Left lung (tissue), 4 donors: ENCODE measurements at regions not wholly inside any gene's neighbourhood (a gene's known extent, or its start where the extent isn't known, plus 50 kb on each side); places are given as distances from the start of the nearest gene placed in this dataset.

Experiments
- ATAC-seq: fragments of 200-7000 bp; cut with Tn5 transposase; one replicate; pipeline ENCODE4 v1.9.1; 2020; ENCODE audit warnings: moderate library complexity
- DNase-seq, 4 donors: peaks; one replicate each; pipeline ENCODE4 v3.0.0-alpha.2; 2013 to 2020
- H3K27ac ChIP-seq, 2 donors: fragments of 200-600 bp; sonication (generic) in 1 of 2; one replicate each; pipeline versions ENCODE4 v1.5.0 to v1.8.0; 2020 to 2021
- H3K27me3 ChIP-seq, 2 donors: fragments of 200-600 bp; sonication (generic) in 1 of 2; one replicate each; pipeline versions ENCODE4 v1.5.0 to v1.8.0; 2020 to 2021
- H3K36me3 ChIP-seq, 2 donors: fragments of 200-600 bp; sonication (generic) in 1 of 2; one replicate each; pipeline versions ENCODE4 v1.5.0 to v1.8.0; 2020 to 2021
- H3K4me1 ChIP-seq, 2 donors: fragments of 200-600 bp; one replicate each; pipeline ENCODE4 v1.8.0; 2021
- H3K4me3 ChIP-seq, 2 donors: fragments of 200-600 bp; sonication (generic) in 1 of 2; one replicate each; pipeline versions ENCODE4 v1.5.0 to v1.8.0; 2020 to 2021; ENCODE audit warnings: mild to moderate bottlenecking in 1 of 2
- H3K9me3 ChIP-seq, 2 donors: fragments of 200-600 bp; sonication (generic) in 1 of 2; one replicate each; pipeline versions ENCODE4 v1.5.0 to v1.8.0; 2020 to 2021
- intact Hi-C, 2 donors: fragments of 100-400 bp; cut with DNase I; formaldehyde crosslinking; loops; one replicate each; pipeline versions ENCODE4 v1.11.2 to v1.14.2; 2022
- TF ChIP-seq, protein P1 (sequence below), 2 donors: fragments of 200-600 bp; sonication (generic) in 1 of 2; IDR thresholded peaks; one replicate each; pipeline versions ENCODE4 v1.5.0 to v1.8.0; 2021; ENCODE audit warnings: antibody characterized with exemption in 2 of 2
- donor health status: DM: no; HTN: yes; CAD: no.
- donor health status: DM: no; HTN: no; CAD: no.

DNA sequence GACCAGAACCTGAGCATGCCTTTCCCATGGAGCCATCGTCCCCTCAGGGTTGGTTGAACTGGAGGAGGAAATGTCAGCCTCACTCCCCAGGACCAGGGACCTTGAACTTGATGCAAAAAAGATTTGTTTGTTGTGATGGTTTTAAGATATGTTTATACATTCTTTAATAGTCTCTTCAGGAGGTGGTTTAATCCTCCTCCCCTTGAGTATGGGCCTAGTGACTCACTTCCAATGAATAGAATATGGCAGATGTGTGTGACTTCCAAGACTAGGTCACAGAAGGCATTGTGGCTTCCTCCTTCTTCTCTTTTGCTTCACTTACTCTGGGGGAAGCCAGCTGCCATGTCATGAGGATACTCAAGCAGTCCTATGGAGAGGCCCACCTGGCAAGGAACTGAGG, 81.7 kb upstream of the WNT4 start:
- H3K4me3 ChIP-seq: no peak overlapping the region
- H3K36me3 ChIP-seq: no peaks in the 10 kb centered on the region
- intact Hi-C loops: no loop called here
- TF ChIP-seq, protein P1, sequence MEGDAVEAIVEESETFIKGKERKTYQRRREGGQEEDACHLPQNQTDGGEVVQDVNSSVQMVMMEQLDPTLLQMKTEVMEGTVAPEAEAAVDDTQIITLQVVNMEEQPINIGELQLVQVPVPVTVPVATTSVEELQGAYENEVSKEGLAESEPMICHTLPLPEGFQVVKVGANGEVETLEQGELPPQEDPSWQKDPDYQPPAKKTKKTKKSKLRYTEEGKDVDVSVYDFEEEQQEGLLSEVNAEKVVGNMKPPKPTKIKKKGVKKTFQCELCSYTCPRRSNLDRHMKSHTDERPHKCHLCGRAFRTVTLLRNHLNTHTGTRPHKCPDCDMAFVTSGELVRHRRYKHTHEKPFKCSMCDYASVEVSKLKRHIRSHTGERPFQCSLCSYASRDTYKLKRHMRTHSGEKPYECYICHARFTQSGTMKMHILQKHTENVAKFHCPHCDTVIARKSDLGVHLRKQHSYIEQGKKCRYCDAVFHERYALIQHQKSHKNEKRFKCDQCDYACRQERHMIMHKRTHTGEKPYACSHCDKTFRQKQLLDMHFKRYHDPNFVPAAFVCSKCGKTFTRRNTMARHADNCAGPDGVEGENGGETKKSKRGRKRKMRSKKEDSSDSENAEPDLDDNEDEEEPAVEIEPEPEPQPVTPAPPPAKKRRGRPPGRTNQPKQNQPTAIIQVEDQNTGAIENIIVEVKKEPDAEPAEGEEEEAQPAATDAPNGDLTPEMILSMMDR (IDR thresholded peaks at IDR 0.05): no peak
- ATAC-seq: no peak
- no peaks in the 10 kb centered on the region for H3K4me1 ChIP-seq
- H3K9me3 ChIP-seq: no peaks in the 10 kb centered on the region
- H3K27me3 ChIP-seq: no peaks in the 10 kb centered on the region
- no peak for DNase-seq
- no peak overlapping the region for H3K27ac ChIP-seq

GRCh38 chr1:22225858-22226589, 83.1 kb upstream of the WNT4 start:
- Histone ChIP-seq H3K27ac (no peak overlapping the region), H3K36me3 (no peaks in the 10 kb centered on the region), H3K27me3 (no peaks in the 10 kb centered on the region), H3K4me1 (no peaks in the 10 kb centered on the region), H3K4me3 (no peak overlapping the region), H3K9me3 (no peaks in the 10 kb centered on the region)
- DNase-seq: no peak
- ATAC-seq: no peak
- TF ChIP-seq, protein P1 (IDR thresholded peaks at IDR 0.05): no peak
- intact Hi-C loops: no loop called here

- no peak for ATAC-seq
- H3K27ac ChIP-seq: no peak overlapping the region
These were observed 85.2 kb upstream of the WNT4 start for GRCh38 chr1:22228074-22228473.

DNA sequence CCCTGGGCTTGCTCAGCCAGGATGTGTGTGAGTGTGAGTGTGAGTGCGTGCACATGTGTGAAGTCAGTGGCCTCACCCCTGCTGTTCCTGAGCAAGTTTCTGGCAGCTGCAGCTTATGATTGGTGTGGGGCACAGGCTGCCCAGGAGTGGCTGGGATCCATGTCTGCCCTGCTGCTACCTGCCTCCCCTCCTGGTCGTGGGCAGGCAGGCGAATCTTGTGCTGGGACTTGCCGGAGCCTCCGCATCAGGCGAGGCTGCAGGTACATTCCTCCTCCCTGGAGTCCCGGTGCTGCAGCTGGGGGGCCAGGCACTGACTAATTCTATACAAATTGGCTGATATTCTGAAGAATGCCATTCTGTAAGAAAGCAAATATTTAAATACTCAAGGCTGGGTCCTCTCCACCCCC, 85.6 kb upstream of the WNT4 start:
- H3K4me1 ChIP-seq: no peaks in the 10 kb centered on the region
- intact Hi-C loops: no loop called here
- ATAC-seq (peak; percentile 77), DNase-seq (peak in 2 of 4 donors; percentile 45 to 51)
- H3K27me3 ChIP-seq: peaks cover 0 to 4% of the 10 kb centered on the region in 2 donors
- H3K27ac ChIP-seq: no peak overlapping the region
- no peak overlapping the region for H3K4me3 ChIP-seq
- TF ChIP-seq, protein P1 (IDR thresholded peaks at IDR 0.05): no peak
- H3K36me3 ChIP-seq: no peaks in the 10 kb centered on the region
- H3K9me3 ChIP-seq: no peaks in the 10 kb centered on the region

More at GRCh38 chr1:22228074-22228473, 85.2 kb upstream of the WNT4 start:
- Histone ChIP-seq H3K4me1 (no peaks in the 10 kb centered on the region), H3K27me3 (no peaks in the 10 kb centered on the region), H3K4me3 (no peak overlapping the region), H3K9me3 (no peaks in the 10 kb centered on the region), H3K36me3 (no peaks in the 10 kb centered on the region)
- TF ChIP-seq, protein P1 (IDR thresholded peaks at IDR 0.05): no peak
- no peak for DNase-seq
- intact Hi-C loops: no loop called here

GRCh38 chr1:22229379-22229778, 86.5 kb upstream of the WNT4 start:
- peak overlapping the region; percentile 33 to 39 for H3K27ac ChIP-seq
- TF ChIP-seq, protein P1 (IDR thresholded peaks at IDR 0.05): no peak
- intact Hi-C loops: no loop called here
- peaks cover 0 to 12% of the 10 kb centered on the region in 2 donors for H3K27me3 ChIP-seq
- DNase-seq: no peak
- no peak overlapping the region for H3K4me3 ChIP-seq
- peak; percentile 67 for ATAC-seq
- no peaks in the 10 kb centered on the region for H3K4me1 ChIP-seq
- H3K9me3 ChIP-seq: no peaks in the 10 kb centered on the region
- no peaks in the 10 kb centered on the region for H3K36me3 ChIP-seq
